Astrocyte (in vitro differentiated cells and primary cell): ENCODE measurements at regions not wholly inside any gene's neighbourhood (a gene's known extent, or its start where the extent isn't known, plus 50 kb on each side); places are given as distances from the start of the nearest gene placed in this dataset.

Experiments
- EZH2 ChIP-seq: IDR thresholded peaks from 2 replicates; pipeline ENCODE4 v1.6.1; 2012; ENCODE audit warnings: mild to moderate bottlenecking, low read length, inconsistent platforms; ENCODE audit not compliant: insufficient read depth
- TF ChIP-seq, protein P1 (sequence below): IDR thresholded peaks from 2 replicates; pipeline ENCODE4 v1.5.1; 2011; ENCODE audit warnings: low read depth, mild to moderate bottlenecking, inconsistent platforms, low read length, moderate library complexity; ENCODE audit not compliant: insufficient read depth

DNA sequence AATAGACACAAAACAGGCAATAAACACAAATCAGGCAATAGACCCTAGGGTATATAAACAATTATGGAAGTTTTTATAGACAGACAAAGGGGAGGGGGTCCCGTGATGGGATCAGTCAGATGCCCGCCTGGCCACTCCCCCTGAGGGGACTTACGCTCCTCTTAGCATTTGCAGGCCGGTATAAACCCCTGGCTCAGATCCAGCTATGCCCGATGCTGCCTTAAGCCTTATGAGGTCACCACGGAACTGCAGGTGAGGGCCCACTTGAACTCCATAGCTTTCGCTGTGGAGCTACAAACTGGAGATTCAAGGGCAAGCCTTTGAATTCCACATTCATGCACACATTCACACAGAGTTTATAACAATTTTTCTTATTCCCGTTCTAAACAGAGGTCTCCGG is 340.5 kb upstream of the USP9Y start:
- TF ChIP-seq, protein P1, sequence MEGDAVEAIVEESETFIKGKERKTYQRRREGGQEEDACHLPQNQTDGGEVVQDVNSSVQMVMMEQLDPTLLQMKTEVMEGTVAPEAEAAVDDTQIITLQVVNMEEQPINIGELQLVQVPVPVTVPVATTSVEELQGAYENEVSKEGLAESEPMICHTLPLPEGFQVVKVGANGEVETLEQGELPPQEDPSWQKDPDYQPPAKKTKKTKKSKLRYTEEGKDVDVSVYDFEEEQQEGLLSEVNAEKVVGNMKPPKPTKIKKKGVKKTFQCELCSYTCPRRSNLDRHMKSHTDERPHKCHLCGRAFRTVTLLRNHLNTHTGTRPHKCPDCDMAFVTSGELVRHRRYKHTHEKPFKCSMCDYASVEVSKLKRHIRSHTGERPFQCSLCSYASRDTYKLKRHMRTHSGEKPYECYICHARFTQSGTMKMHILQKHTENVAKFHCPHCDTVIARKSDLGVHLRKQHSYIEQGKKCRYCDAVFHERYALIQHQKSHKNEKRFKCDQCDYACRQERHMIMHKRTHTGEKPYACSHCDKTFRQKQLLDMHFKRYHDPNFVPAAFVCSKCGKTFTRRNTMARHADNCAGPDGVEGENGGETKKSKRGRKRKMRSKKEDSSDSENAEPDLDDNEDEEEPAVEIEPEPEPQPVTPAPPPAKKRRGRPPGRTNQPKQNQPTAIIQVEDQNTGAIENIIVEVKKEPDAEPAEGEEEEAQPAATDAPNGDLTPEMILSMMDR: no peak
- TF ChIP-seq EZH2: no peak
